Psoas muscle (tissue), 7 donors: ENCODE measurements at regions not wholly inside any gene's neighbourhood (a gene's known extent, or its start where the extent isn't known, plus 50 kb on each side); places are given as distances from the start of the nearest gene placed in this dataset.

Experiments
- ATAC-seq, 4 donors: fragments of 200-7000 bp; cut with Tn5 transposase; one replicate each; pipeline ENCODE4 v1.9.1; 2020; ENCODE audit warnings: moderate library complexity in 3 of 4, mild to moderate bottlenecking in 2 of 4
- DNase-seq, 2 donors: peaks; one replicate each; pipeline ENCODE4 v3.0.0-alpha.2; 2020
- H3K27ac ChIP-seq: fragments of 200-600 bp; one replicate; pipeline ENCODE4 v1.8.0; 2022
- H3K27me3 ChIP-seq, 3 donors: fragments of 200-600 bp in 1 of 3; one replicate each; pipeline versions ENCODE4 v1.6.1 to v1.8.0; 2013 to 2022; ENCODE audit warnings: low read length in 2 of 3, mild to moderate bottlenecking in 2 of 3, moderate library complexity in 1 of 3; ENCODE audit not compliant: insufficient read depth in 3 of 3
- H3K36me3 ChIP-seq, 2 donors: fragments of 200-600 bp in 1 of 2; one replicate each; pipeline versions ENCODE4 v1.6.1 to v1.8.0; 2013 to 2022; ENCODE audit warnings: low read depth in 1 of 2, mild to moderate bottlenecking in 1 of 2, moderate library complexity in 1 of 2; ENCODE audit not compliant: insufficient read depth in 1 of 2
- H3K4me1 ChIP-seq: fragments of 200-600 bp; one replicate; pipeline ENCODE4 v1.8.0; 2022
- H3K4me3 ChIP-seq: fragments of 200-600 bp; one replicate; pipeline ENCODE4 v1.8.0; 2022; ENCODE audit warnings: mild to moderate bottlenecking
- H3K9me3 ChIP-seq: fragments of 200-600 bp; one replicate; pipeline ENCODE4 v1.8.0; 2022
- CTCF ChIP-seq: fragments of 200-600 bp; IDR thresholded peaks from one replicate; pipeline ENCODE4 v1.8.0; 2022; ENCODE audit warnings: antibody characterized with exemption
- WGBS, 3 donors: extraction: QIAGEN DNeasy Blood & Tissue Kit; methylation state at CpG; one replicate each; pipeline versions ENCODE4 v1.1.6 to v1.1.7; 2013; 5-methylcytosine and 5-hydroxymethylcytosine counted together
- intact Hi-C, 2 donors: fragments of 100-400 bp; cut with DNase I; formaldehyde crosslinking; loops; one replicate each; pipeline versions ENCODE4 v1.11.0 to v1.14.2; 2022
- donor health status: healthy with polysubstance abuse.
- donor health status: DM: no; HTN: no; CAD: no; lungs with moderate emphysema.
- donor health status: Bipolar disorder and iron deficiency.
- donor health status: healthy.
- donor health status: DM: yes; HTN: yes; CAD: no.
- donor health status: DM: no; HTN: no; CAD: no.
- donor health status: DM: yes; HTN: yes; CAD: no.

- 68 to 69% (median 68%) methylated on average over 5 of the region's 5 CpGs for WGBS, 3 donors
- no peak for ATAC-seq
- no peak for TF ChIP-seq CTCF
Measured at GRCh38 chr10:35699848-35700486, 57.9 kb upstream of the FZD8 start.

GRCh38 chr10:35696392-35697287, 54.5 kb upstream of the FZD8 start:
- intact Hi-C loops = no loop called here
- peaks cover 0 to 3% (median 0%) of the 10 kb centered on the region in 3 donors for H3K27me3 ChIP-seq
- no peak for TF ChIP-seq CTCF
- WGBS, 3 donors = 43 to 55% (median 52%) methylated on average over 5 of the region's 5 CpGs
- H3K4me3 ChIP-seq = no peak overlapping the region
- no peak overlapping the region for H3K27ac ChIP-seq
- no peaks in the 10 kb centered on the region for H3K9me3 ChIP-seq
- no peaks in the 10 kb centered on the region for H3K36me3 ChIP-seq
- ATAC-seq (no peak), DNase-seq (no peak)
- no peaks in the 10 kb centered on the region for H3K4me1 ChIP-seq

More at GRCh38 chr10:35699848-35700486, 57.9 kb upstream of the FZD8 start:
- Histone ChIP-seq H3K4me3 (no peak overlapping the region), H3K4me1 (no peaks in the 10 kb centered on the region), H3K27ac (no peak overlapping the region), H3K36me3 (no peaks in the 10 kb centered on the region), H3K9me3 (no peaks in the 10 kb centered on the region), H3K27me3 (peaks cover 0 to 3% (median 0%) of the 10 kb centered on the region in 3 donors)
- no peak for DNase-seq
- intact Hi-C loops = no loop called here

GRCh38 chr10:35693800-35694199, 51.7 kb upstream of the FZD8 start:
- no peak for DNase-seq
- Histone ChIP-seq H3K36me3 (no peaks in the 10 kb centered on the region), H3K4me3 (no peak overlapping the region), H3K27ac (no peak overlapping the region), H3K9me3 (no peaks in the 10 kb centered on the region), H3K4me1 (no peaks in the 10 kb centered on the region), H3K27me3 (peaks cover 0 to 2% (median 0%) of the 10 kb centered on the region in 3 donors)
- no peak for ATAC-seq
- WGBS, 3 donors = 93 to 94% (median 94%) methylated on average over 6 of the region's 6 CpGs
- no peak for TF ChIP-seq CTCF
- intact Hi-C loops = no loop called here
